Testis (tissue), 2 donors: ENCODE measurements at regions not wholly inside any gene's neighbourhood (a gene's known extent, or its start where the extent isn't known, plus 50 kb on each side); places are given as distances from the start of the nearest gene placed in this dataset.

Source experiments
- DNase-seq: peaks from one replicate; pipeline ENCODE4 v3.0.0-alpha.2; 2019
- H3K27ac ChIP-seq, 2 donors: fragments of 200-600 bp; sonication (generic); one replicate each; pipeline ENCODE4 v1.5.1; 2019
- H3K27me3 ChIP-seq: fragments of 200-600 bp; sonication (generic); one replicate; pipeline ENCODE4 v1.5.1; 2019
- H3K36me3 ChIP-seq: fragments of 200-600 bp; sonication (generic); one replicate; pipeline ENCODE4 v1.5.1; 2017; ENCODE audit warnings: low read depth; ENCODE audit errors: missing control alignments
- H3K4me1 ChIP-seq: fragments of 200-600 bp; sonication (generic); one replicate; pipeline ENCODE4 v1.5.1; 2019
- H3K4me3 ChIP-seq, 2 donors: fragments of 200-600 bp; sonication (generic); one replicate each; pipeline ENCODE4 v1.5.1; 2017 to 2019
- H3K9me3 ChIP-seq: fragments of 200-600 bp; sonication (generic); one replicate; pipeline ENCODE4 v1.5.1; 2017
- POLR2A ChIP-seq: fragments of 450-650 bp; IDR thresholded peaks from one replicate; pipeline ENCODE4 v1.6.1; 2017; ENCODE audit warnings: antibody characterized with exemption, mild to moderate bottlenecking, moderate library complexity
- WGBS, 2 donors: methylation state at CpG; one replicate each; pipeline ENCODE4 v1.1.5; 2018; 5-methylcytosine and 5-hydroxymethylcytosine counted together
- intact Hi-C: fragments of 100-400 bp; cut with DNase I; formaldehyde crosslinking; loops from one replicate; pipeline ENCODE4 v1.15.1; 2023; ENCODE audit warnings: low total_unique reads
- TF ChIP-seq, protein P1 (sequence below), 3 experiments: fragments of 450-650 bp in 2 of 3; fragments of 200-600 bp in 1 of 3; sonication (generic) in 1 of 3; IDR thresholded peaks; one replicate each; pipeline ENCODE4 v1.5.1; 2016 to 2019; ENCODE audit warnings: antibody characterized with exemption in 3 of 3, mild to moderate bottlenecking in 2 of 3, moderate library complexity in 1 of 3

DNA sequence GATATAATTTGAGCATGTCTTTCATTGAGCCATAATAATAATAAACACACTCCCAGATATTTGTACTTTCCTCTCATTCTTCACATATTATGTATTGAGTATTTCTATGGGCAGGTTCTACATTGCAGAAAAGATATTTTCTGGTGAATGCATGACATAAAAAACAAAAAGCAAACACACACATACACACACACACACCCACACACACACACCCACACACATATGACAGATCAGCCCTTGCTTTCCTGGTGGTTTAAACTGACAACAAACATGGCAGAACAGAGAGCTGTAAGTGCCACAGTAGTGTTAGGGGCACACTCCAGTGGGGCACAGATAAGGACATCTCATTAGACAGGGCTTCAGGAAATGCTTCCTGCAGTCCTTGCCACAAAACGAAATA, 123.3 kb upstream of the LSM8 start:
- H3K9me3 ChIP-seq: no peaks in the 10 kb centered on the region
- no peaks in the 10 kb centered on the region for H3K36me3 ChIP-seq
- 60 to 70% methylated on average over 1 of the region's 1 CpG for WGBS, 2 donors
- intact Hi-C loops: no loop called here
- TF ChIP-seq POLR2A: no peak
- TF ChIP-seq, protein P1, sequence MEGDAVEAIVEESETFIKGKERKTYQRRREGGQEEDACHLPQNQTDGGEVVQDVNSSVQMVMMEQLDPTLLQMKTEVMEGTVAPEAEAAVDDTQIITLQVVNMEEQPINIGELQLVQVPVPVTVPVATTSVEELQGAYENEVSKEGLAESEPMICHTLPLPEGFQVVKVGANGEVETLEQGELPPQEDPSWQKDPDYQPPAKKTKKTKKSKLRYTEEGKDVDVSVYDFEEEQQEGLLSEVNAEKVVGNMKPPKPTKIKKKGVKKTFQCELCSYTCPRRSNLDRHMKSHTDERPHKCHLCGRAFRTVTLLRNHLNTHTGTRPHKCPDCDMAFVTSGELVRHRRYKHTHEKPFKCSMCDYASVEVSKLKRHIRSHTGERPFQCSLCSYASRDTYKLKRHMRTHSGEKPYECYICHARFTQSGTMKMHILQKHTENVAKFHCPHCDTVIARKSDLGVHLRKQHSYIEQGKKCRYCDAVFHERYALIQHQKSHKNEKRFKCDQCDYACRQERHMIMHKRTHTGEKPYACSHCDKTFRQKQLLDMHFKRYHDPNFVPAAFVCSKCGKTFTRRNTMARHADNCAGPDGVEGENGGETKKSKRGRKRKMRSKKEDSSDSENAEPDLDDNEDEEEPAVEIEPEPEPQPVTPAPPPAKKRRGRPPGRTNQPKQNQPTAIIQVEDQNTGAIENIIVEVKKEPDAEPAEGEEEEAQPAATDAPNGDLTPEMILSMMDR (IDR thresholded peaks at IDR 0.05): no peak
- H3K4me3 ChIP-seq: no peak overlapping the region
- no peaks in the 10 kb centered on the region for H3K27me3 ChIP-seq
- H3K27ac ChIP-seq: no peak overlapping the region
- no peaks in the 10 kb centered on the region for H3K4me1 ChIP-seq
- no peak for DNase-seq

DNA sequence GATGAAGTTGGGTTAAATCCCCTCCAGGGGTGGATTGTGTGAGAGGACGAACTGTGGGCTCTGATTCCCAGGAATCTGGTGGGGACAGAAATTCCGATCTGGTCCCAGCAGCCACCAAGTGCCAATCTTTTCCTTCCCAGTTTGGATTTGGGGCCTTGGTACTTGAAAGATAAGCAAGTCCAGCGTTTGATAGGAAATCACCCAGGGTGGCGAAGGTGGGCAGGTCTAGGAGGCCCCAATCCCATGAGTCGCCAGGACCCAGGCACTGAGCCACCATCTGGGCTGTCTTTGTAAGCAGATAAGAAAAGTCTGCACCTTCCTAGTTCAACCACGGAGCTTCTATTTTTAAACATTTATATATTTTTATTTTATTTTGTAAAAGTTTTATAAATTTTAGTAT, 122.6 kb upstream of the LSM8 start:
- no peaks in the 10 kb centered on the region for H3K27me3 ChIP-seq
- no peaks in the 10 kb centered on the region for H3K9me3 ChIP-seq
- no peak for DNase-seq
- H3K36me3 ChIP-seq: no peaks in the 10 kb centered on the region
- intact Hi-C loops: no loop called here
- no peaks in the 10 kb centered on the region for H3K4me1 ChIP-seq
- no peak overlapping the region for H3K27ac ChIP-seq
- 84 to 88% methylated on average over 6 of the region's 6 CpGs for WGBS, 2 donors
- H3K4me3 ChIP-seq: no peak overlapping the region
- TF ChIP-seq, protein P1 (IDR thresholded peaks at IDR 0.05): no peak
- TF ChIP-seq POLR2A: no peak

DNA sequence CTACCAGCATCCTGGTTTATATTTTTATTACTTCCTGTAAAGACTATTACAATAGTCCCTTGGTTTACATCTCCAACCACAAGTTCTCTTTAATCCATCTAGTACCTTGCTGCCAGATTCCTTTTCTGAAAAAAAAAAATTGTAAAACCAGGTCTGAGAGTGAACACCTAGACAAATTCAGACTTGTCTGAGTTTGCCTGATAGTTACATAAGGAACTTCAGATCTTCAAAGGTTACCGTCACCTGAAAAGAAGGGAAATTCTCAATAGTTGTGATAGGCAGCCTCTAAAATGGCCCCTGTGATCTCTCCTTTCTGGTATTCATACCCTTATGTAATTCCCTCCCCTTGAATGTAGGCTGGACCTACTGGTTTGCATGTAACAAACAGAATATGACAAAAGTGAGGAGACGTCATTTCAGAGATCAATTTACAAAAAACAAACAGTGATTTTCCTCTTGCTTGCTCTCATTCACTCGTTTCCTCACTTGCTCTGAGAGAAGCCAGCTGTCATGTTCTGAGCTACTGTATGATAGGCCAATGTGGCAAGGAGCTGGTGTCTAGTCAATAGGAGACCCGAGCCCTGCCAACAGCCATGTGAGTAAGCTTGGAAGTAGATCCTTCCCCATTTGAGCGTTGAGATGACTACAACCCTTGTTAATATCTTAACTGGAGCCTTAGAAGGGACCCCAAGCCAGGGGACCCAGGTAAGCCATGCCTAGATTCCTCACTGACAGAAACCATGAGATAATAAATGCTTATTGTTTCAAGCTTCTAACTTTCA, 110.9 kb upstream of the LSM8 start:
- Histone ChIP-seq H3K4me3 (no peak overlapping the region), H3K4me1 (no peaks in the 10 kb centered on the region), H3K36me3 (no peaks in the 10 kb centered on the region), H3K9me3 (no peaks in the 10 kb centered on the region), H3K27ac (no peak overlapping the region), H3K27me3 (no peaks in the 10 kb centered on the region)
- intact Hi-C loops: no loop called here
- no peak for DNase-seq
- TF ChIP-seq, protein P1 (IDR thresholded peaks at IDR 0.05): no peak
- TF ChIP-seq POLR2A: no peak
- 57 to 77% methylated on average over 5 of the region's 5 CpGs for WGBS, 2 donors

DNA sequence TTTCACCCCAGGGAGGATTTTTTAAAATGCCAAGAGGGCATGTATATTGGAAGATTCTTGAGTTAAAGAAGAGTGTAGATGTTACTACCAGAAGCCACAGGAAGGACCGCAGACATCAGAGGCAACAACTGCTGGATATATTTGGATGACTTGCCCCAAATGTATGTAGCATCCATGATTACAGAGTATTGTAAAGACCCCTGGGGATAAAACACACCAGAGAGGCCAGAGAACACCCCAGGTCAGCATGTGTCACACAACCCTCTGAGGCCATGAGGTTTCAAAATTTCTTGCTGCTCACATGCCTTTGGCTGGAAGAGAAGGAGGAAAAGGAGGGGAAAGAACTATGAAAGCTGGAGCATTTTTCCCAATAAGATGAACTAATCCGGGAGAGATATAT, 108.0 kb upstream of the LSM8 start:
- WGBS, 2 donors: 69 to 98% methylated on average over 2 of the region's 2 CpGs
- no peak for DNase-seq
- TF ChIP-seq POLR2A: no peak
- TF ChIP-seq, protein P1 (IDR thresholded peaks at IDR 0.05): no peak
- intact Hi-C loops: no loop called here
- Histone ChIP-seq H3K27ac (no peak overlapping the region), H3K36me3 (no peaks in the 10 kb centered on the region), H3K9me3 (no peaks in the 10 kb centered on the region), H3K4me3 (no peak overlapping the region), H3K27me3 (no peaks in the 10 kb centered on the region), H3K4me1 (no peaks in the 10 kb centered on the region)

DNA sequence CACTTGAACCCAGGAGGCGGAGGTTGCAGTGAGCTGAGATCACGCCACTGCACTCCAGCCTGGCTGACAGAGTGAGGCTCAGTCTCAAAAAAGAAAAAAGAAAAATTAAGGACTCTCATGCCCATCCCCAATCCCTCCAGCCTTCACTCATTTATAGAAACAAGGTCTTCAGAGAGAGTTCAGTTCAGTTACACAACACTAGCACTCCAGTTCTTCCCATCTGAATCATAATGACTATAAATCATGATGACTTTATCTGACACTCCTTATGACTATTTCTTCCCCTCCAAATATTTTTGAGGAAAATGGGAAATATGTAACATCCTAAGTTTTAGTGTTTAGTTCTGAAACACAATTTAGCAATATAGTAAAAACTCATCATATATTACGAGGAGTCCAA, 107.4 kb upstream of the LSM8 start:
- TF ChIP-seq, protein P1 (IDR thresholded peaks at IDR 0.05): no peak
- no peak for TF ChIP-seq POLR2A
- Histone ChIP-seq H3K27ac (no peak overlapping the region), H3K27me3 (no peaks in the 10 kb centered on the region), H3K9me3 (no peaks in the 10 kb centered on the region), H3K4me1 (no peaks in the 10 kb centered on the region), H3K36me3 (no peaks in the 10 kb centered on the region), H3K4me3 (no peak overlapping the region)
- 94 to 95% methylated on average over 3 of the region's 3 CpGs for WGBS, 2 donors
- no peak for DNase-seq
- intact Hi-C loops: no loop called here
